TTC549 (cell line): ENCODE measurements at regions not wholly inside any gene's neighbourhood (a gene's known extent, or its start where the extent isn't known, plus 50 kb on each side); places are given as distances from the start of the nearest gene placed in this dataset.
"Not testable (repeated sequence)": the region's sequence is repeated elsewhere in the genome, so short reads cannot be mapped to it uniquely, and the experiment has no call there.

Source experiments
- FAIRE-seq: peaks from 2 replicates; lab custom pipeline; 2012; peaks lifted over from hg19 to GRCh38; lab: Jason Lieb, UNC

DNA sequence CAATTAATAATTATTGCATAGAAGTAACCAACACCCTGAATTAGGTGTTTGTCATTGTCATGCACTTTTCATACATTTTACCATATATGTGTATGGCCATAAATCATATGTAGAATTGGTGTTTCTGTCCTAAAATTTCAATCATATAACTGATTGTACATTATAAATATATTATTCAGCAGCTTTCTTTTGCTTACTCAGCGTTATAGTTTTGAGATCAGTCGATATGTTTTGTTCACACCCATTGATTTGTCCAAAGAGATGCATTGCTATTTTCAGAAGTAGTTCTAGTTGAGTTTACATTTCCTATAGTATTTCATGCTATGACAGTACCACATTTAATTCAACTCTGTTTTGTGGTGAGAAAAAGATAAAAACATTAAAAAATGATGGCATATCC is 50.5 kb upstream of the PARP4 start:
- no peak for FAIRE-seq

DNA sequence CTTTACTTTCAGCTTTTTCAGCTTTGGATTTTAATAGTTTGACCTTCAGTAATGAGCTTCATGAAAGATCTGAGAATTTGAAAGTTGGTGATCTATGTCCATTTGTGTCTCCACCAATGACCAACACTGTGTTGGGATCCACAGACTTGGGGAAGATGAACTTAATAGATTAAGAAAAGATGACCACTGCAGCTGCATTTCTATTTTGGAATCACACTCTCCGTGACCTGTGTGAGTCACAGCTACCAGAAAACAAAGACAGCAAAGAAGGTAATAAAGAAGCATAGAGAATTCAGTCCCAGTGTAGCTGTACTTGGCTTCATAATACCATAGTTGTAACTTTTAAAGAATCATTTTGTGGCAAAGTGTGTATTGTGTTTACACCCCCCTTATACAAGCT is 51.4 kb upstream of the PARP4 start:
- not testable (repeated sequence) for FAIRE-seq

DNA sequence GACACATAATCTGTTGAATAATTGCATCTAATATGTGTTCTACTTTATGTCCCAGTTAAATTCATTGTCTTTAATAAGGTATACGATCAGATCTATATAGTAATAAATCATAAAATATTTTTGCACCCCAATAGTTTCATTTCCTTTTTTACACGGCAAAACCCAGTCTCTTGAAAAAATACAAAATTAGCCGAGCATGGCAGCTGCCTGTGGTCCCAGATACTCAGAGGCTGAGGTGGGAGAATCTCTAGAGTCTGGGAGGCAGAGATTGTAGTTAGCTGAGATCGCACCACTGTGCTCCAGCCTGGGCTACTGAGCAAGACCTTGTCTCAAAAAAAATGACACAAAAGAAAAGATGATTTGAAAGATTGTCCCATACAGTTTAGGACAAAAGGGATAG is 52.3 kb upstream of the PARP4 start:
- FAIRE-seq, result no peak

DNA sequence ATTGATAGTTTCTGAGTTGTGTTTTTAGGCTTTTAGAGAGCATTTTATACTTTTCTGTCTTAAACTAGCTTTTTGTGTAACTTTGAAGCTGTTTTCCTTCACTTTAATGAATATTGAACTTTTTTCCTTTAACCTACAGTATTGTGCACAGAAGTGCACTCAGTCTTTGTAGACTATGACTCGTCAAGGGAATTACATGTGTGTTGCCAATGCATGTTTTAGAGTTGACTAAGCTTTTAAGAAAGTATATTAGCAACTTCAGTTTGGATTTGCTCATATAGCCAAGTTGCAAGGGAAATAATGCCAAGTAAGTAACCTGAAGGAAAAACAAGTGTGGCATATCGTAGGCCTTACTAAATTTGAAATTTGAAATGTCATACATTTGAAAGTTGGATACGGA is 55.0 kb upstream of the PARP4 start:
- not testable (repeated sequence) for FAIRE-seq

DNA sequence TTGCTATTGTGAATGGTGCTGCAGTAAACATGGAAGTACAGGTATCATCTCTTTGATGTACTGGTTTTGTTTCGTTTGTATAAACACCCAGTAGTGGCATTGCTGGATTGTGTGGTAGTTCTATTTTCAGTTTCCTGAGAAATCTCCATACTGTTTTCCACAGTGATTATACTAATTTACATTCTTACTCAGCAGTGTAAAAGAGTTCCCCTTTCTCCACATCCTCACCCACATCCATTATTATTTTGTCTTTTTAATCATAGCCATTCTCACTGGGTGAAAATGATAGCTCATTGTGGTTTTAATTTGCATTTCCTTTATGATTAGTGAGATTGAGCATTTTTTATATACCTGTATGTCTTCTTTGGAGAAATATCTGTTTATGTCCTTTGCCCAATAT is 62.3 kb upstream of the PARP4 start:
- no peak for FAIRE-seq

DNA sequence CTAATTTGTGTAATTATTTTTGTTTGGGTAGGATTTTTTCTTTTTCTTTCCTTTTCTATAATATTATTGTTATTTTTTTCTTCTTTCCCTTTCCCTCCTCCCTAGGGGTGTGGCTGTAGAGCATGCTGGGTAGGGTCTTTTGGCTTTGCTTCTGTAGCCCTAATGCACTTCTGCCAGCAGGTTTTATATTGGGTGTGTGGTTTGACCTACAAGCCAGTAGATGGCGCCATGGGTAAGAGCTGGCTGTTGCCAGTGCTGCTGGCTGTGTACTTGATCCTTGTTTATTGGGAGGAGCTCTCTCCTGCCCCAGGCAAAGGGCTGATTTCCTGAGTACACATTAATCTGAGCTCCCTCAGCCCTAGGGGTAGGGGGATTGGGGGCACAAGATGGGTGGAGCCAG is 67.7 kb upstream of the PARP4 start:
- peak; percentile 97 for FAIRE-seq

DNA sequence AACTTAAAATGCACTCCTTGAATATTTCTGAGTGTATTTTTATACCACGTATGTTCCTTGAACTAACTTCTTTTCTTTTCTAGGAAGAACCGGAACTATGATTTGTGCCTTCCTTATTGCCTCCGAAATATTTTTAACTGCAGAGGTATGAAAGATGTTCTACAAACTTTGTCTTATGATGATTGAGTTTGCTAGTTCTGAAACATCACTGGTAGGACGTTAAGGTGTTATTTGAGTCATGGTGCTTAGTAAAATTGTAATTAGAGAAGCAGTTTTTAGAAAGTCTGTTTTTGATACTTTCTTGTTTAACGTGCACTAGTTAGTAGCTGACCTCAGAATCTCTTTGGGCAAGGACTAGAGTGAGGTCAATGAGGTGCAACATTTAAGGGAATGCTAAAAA is 69.0 kb upstream of the PARP4 start:
- not testable (repeated sequence) for FAIRE-seq

DNA sequence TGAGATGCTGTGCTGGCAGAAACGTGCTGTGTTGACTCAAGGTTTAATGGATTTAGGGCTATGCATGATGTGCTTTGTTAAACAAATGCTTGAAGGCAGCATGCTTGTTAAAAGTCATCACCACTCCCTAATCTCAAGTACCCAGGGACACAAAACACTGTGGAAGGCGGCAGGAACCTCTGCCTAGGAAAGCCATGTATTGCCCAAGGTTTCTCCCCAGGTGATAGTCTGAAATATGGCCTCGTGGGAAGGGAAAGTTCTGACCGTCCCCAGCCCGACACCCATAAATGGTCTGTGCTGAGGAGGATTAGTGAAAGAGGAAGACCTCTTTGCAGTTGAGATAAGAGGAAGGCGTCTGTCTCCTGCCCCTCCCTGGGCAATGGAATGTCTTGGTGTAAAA is 79.1 kb upstream of the PARP4 start:
- not testable (repeated sequence) for FAIRE-seq

DNA sequence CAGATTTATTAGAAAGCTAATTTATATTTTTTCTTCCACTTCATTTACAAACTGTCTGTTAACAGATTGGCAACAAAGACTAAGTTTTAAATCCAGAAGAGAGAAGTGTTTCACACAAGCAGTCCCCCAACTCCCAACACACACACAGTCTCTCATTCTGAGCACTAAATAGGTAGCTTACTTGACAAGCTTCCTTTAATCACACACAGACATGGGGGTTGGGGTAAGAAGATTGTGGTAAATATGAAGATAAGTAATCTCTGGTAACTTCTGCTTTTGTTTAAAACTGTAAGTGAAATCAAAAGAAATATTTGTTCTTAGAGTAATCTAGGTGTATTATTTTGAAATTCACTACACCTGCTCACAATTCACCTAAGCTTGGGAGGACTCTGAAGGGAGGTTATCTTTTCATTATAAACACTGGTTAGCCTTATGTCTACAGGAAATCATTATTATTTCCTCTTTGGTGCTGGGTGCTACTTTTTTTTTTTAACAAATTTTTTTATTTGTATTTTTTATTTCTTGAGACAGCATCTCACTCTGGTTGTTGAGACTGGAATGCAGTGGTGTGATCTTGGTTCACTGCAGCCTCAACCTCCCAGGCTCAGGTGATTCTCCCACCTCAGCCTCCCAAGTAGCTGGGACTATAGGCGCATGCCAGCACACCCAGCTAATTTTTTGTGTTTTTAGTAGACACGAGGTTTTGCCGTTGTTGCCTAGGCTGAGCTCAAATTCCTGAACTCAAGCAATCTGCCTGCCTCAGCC is 82.1 kb upstream of the ATP12A start:
- FAIRE-seq, result not testable (repeated sequence)

DNA sequence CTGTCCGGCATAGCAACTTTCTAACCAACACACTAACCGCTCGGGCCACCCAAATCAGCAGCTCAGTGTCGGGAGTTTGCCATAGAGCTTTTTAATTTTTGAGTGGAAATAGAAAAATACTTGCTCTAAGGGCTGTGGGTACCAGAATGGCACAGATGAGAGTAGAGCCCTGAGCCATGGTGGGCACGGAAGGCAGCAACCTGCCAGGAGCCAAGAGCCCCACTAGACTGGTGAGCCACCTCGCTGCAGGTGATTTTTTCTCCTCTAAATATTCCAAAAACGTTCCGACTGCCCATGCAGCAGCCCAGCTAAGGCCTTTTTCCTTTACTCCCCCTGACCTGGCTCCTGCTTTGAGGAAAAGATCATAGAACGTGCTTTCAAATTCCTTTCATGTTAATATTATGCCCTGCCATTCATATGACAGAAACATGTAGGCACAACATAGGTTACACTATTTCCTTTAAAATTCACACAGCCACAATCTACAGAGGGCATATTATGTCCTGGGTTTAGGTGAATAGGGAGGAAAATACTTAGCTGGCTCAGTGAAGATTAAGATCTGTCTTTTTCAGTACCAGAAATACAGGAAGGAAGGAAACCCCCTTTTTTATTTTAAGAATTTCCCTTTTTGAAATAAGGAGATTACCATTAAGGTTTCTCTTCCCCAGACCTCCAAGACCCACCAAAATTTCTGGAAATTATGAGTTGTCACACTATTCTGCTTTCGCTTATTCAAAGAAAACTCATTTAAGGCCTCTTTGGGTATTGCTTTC is 81.0 kb upstream of the ATP12A start:
- FAIRE-seq, result not testable (repeated sequence)

DNA sequence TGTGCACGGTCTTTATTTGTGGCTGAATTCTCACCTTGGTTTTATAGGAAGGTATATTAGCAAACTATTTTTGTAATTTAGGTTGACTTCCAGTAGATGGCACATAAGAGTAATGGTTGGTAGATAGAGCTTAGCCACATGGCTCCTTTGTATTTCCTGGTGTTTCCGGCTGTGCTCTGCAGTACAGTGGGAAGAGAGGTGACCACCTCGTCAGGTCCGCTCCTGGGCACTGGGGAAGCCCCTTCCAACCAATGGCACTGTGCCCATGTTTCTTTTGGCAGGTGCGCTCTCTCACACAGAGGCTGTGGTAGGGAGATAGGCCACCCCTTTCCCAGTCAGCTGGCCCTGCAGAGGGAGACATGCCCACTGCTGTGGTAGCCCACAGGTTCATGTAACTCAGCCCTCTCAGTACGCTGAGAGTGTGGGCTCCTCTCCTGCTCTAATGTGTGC is 74.3 kb upstream of the ATP12A start:
- no peak for FAIRE-seq

DNA sequence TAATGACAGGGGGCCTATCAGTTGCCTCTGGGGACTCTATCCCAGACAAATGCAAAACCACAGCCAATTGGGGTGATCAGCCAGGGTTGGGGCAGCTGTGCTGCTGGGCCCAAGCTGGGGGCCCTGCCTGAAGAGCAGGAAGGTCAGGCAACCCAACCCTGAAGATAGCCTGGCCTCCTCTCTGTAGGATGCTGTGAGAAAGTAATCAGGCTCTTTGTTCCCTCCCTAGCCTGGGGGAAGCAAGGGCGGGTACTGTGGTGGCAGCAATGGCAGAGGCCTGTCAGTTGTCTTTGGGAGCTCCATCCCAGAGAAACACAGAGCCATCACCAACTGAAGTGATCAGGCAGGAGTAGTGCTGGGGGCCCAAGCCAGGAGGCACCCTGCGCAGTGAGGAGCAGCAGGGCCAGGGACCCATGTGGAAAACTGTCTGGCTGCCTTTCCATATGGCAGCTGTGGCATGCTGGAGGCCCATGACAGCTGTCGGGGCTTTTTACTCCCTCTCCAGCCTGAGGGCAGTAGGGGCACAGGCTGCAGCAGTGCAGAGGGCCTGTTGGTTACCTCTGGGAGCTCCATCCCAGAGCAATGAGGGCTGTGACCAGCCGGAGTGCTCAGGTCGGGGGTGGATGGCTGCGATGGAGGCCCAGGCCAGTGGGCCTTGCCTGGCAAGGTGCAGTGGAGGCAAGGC is 73.6 kb upstream of the ATP12A start:
- no peak for FAIRE-seq

DNA sequence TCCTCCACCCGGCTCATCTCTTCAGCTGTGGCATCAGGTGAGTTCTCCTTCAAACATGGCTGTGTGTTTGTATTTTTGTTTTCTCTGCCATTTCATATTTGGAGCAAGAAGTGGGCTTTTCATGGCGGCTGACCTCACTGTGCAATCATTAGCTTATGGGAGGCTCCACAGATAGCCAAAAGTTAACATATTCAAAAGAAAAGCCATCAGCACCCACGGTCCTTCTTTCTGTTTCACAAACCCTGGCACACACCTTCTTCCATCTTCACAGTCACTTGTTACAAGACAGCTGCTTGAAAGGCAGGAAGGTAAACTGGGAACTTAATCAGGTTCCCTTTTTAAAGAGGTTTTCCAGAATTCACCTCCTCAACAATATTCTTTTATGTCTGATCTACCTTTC is 69.3 kb upstream of the ATP12A start:
- no peak for FAIRE-seq

DNA sequence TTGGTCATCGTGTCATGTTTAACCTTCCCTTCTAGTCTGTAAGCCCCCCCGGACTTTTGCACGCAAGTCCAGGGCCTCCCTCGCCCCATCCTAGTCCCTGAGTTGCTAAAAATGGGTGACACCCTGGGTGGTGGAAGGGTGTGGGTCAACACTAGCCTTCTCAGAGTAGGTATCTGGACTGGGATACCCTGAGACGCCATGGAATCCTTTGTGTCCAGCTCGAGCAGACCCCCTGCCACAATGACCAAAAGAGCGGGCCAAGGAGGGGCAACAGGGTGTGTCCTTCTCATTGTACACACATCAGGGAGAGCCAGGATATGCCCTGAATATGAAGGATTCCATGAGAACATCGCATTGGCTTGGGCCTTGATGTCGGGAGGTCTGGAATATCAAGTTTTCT is 67.5 kb upstream of the ATP12A start:
- FAIRE-seq, result no peak

DNA sequence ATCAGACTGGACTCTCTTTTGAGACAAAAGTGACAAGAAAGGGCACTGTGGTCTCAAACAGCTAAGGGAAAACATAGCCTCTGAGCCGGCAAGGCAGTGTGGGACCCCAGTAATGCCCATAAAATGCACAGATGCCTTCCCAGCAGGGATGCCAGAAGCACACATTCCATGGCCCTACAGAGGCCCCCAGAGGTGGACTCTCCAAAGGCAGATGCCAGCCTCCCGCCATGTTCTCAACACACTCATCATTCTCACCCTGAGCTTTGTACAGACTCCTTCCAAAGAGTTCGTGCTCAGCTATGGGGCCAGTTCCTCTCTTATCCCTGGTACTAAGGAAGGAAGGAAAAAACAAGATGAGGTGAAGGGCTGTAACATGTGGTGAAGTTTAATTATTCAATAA is 67.1 kb upstream of the ATP12A start:
- FAIRE-seq, result no peak

DNA sequence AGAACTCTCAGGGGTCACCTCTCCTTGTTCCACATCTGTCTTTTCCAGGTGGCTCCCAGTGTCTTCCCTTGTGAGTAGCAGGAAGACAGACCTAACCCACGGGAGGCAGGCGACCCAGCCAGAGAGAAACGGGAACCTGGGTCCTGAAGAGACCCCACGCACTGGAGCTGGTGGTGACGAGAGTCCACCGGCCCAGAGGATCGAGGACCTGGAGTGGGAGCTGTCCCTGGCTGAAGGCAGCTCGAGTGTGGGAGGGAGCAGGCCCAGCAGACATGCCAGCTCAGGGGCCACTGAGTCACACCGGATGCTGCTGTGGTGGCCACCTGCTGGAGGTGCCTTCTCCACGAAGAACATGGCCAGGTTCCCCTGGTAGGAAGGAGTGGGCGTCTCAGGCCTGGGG is 66.5 kb upstream of the ATP12A start:
- FAIRE-seq, result no peak

DNA sequence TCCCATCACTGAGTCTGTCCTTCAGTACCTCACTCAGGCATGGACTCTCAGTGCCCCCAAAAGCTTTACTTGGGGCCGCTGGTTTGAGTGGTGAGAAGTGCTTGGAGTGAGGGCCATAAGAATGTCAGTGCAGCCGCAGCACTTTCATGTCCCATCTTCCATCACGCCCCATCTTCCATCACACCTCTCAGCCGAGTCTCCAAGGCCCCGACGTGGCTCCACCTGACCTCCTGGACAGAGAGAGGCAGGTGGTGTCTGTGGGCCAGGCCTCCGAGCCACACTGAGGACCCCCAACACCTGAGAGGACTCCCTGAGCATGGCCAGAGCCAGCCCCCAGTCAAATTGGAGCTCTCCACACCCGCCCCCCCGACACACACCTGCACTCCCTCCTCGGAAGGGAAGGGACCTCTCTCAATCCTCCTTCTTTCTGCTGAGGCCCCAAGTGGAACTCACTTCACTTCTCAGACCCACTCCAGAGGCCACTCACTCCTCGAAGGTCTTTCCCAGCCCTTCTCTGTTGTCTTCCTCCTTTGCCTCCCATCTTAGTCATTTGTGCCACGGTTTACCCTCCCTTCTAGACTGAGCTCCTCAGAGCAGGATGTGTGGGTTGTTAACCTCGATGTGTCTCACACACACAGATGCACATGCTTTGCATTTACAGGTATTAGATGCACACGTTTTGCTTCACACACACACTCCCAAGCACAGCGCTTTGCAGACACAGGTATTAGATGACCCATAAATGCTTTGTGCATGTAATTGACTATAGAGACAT is 65.7 kb upstream of the ATP12A start:
- no peak for FAIRE-seq

DNA sequence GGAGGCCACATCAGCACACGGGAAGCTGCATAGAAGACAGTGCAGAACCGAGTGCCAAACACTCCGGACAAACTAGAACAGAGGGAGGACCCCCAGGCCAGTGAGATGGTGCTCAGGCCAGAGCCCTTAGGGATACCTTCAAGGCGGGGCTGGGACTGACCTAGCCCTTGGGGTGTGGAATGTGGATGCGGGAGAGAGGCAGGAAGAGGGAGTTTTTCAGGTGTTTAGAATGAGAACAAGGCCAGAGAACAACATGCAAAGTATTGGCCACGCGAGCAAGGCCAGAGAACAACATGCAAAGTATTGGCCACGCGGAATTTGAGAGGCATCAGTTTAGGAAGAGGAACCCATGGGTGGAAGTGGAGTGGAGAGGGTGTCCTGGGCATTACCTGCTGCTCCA is 65.1 kb upstream of the ATP12A start:
- no peak for FAIRE-seq

DNA sequence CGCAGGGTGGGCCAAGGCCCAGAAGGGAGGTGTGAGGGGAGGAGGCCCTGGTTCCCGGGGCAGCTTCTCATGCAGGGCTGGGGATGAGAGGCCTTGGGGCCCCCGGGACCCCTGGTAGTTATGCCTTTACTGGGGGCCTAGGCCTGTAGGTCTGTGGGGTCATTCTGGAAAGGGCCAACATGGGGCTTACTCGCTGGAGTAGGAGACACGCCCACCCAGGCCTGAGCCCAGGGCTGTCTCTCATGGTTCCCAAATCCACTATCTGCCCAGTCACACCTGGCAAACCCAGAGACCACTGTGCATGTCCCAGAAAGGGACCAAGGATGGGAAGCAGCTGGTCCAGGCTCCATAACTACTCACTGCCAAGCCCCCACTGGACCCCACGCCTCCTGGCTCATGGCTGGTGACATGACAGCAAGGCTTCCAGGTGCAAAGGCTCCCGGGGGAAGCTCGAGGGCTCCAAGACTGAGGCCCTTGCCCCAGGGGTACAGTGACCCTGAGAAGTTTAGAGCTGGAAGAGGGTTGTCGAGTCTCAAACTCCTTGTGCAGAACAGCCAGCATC is 64.2 kb upstream of the ATP12A start:
- no peak for FAIRE-seq

DNA sequence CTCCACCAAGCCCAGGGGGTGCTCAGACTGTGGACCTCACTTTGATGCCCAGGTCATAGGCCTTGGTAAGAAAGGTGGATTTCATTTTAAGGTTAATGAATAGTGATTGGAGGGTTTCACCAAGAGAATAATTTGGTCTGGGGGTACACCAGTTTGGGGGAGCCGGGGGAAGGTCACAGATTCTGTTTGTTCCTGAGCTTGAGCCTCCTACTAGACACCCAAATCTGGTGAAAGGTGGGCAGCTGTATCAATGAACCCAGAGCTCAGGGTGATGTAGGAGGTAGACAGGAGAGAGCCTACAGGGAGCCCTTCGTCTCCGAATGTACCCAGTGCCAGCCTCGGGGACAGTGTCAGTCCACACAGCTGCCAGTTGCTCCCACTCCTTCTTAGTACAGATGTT is 63.7 kb upstream of the ATP12A start:
- FAIRE-seq, result no peak

DNA sequence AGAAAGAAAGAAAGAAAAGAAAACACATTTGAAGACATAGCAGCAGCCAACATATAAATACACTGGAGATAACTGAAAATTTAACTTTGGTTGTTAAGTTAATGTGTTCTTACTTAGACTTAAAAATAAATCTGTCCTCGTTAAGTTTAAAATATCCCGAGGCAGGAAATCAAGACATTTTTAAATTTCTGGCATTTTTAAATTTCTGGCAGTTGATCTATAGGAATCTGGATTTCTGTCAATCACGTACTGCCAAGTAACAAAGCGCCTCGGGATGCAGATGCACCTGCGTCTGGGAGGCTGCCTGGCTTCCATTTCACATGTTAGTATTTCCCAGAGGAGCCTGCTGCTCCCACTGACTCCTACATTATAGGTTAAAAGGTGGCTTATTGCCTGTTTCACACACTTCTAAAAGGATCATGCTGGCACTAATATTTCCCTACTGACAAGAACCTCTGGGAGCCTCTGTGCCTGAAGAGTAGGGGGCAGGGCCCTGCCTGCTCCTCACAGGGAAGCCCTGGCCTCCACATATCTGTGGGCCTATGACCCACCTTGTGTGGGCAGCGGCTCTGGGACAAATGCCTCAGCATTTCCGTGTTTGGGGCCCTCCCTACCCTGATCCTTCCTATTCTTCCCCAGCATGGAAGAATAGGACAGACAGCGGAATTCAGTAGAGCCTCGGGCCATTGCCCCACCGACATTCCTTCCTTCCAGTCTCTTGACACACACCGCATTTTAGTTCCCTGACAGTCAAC is 62.8 kb upstream of the ATP12A start:
- FAIRE-seq, result no peak
